B cell (primary cell): ENCODE measurements at regions not wholly inside any gene's neighbourhood (a gene's known extent, or its start where the extent isn't known, plus 50 kb on each side); places are given as distances from the start of the nearest gene placed in this dataset.

Experiments
- CTCF ChIP-seq: fragments of 200-600 bp; IDR thresholded peaks from one replicate; pipeline ENCODE4 v1.8.0; 2022; ENCODE audit warnings: antibody characterized with exemption, mild to moderate bottlenecking
- EZH2 ChIP-seq: IDR thresholded peaks from 2 replicates; pipeline ENCODE4 v1.6.1; 2012; ENCODE audit warnings: borderline replicate concordance, low read depth, mild to moderate bottlenecking, moderate library complexity, low read length; ENCODE audit not compliant: insufficient read depth, poor library complexity, severe bottlenecking

- no peak for TF ChIP-seq CTCF
- TF ChIP-seq EZH2: no peak
Measured at GRCh38 chr14:83478741-83479140, 1945.1 kb upstream of the SEL1L start.
